Epithelial cell of esophagus (primary cell): ENCODE measurements at regions not wholly inside any gene's neighbourhood (a gene's known extent, or its start where the extent isn't known, plus 50 kb on each side); places are given as distances from the start of the nearest gene placed in this dataset.

Experiments used
- DNase-seq: peaks from one replicate; pipeline ENCODE4 v3.0.0; 2010; ENCODE audit warnings: low read depth
- H3K4me3 ChIP-seq: 2 replicates; pipeline ENCODE4 v1.5.1; 2011; ENCODE audit warnings: mild to moderate bottlenecking, low read length, control low read depth
- CTCF ChIP-seq: IDR thresholded peaks from 2 replicates; pipeline ENCODE4 v1.5.1; 2011; ENCODE audit warnings: low read depth, mild to moderate bottlenecking, low read length, control low read depth, inconsistent platforms; ENCODE audit not compliant: insufficient read depth; ENCODE audit errors: missing control alignments

GRCh38 chrX:26376037-26376708 is 160.2 kb downstream of the MAGEB5 start:
- H3K4me3 ChIP-seq, result no peak overlapping the region
- DNase-seq, result no peak
- no peak for TF ChIP-seq CTCF

GRCh38 chrX:26375346-26375745 is 159.4 kb downstream of the MAGEB5 start:
- no peak for TF ChIP-seq CTCF
- DNase-seq, result no peak
- no peak overlapping the region for H3K4me3 ChIP-seq

GRCh38 chrX:26373829-26374228 is 157.9 kb downstream of the MAGEB5 start:
- no peak for TF ChIP-seq CTCF
- H3K4me3 ChIP-seq, result no peak overlapping the region
- DNase-seq, result peak; percentile 4

GRCh38 chrX:26352891-26353430 is 137.0 kb downstream of the MAGEB5 start:
- TF ChIP-seq CTCF, result no peak
- DNase-seq, result no peak
- H3K4me3 ChIP-seq, result no peak overlapping the region

GRCh38 chrX:26347171-26347570 is 131.2 kb downstream of the MAGEB5 start:
- H3K4me3 ChIP-seq, result no peak overlapping the region
- no peak for TF ChIP-seq CTCF
- no peak for DNase-seq

GRCh38 chrX:26334232-26334631 is 118.3 kb downstream of the MAGEB5 start:
- H3K4me3 ChIP-seq, result no peak overlapping the region
- no peak for DNase-seq
- no peak for TF ChIP-seq CTCF
